ENCODE measurements at regions not wholly inside any gene's neighbourhood (a gene's known extent, or its start where the extent isn't known, plus 50 kb on each side); places are given as distances from the start of the nearest gene placed in this dataset.
A peak's percentile ranks its signal among the peaks of the same experiment; 100 is the strongest.

DNA sequence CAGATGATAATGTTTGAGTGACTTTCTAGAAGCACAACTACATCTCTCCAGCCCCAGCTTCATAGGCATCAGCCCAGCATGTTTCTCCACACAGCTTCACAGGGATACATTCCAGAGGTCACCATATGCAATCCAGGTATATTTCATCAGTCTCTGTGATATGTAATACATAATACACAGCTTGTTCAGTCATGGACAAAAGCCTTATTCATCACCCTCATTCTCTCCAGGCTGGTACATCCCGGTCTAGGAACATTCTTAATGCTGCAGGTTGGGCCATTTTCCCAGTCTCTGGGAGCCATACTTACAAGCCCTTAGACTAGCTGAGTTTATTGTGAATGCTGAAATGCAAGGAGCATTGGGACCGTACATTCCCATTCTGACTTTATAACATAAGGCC, 169.4 kb downstream of the TMEM200A start:
- Mint-ChIP-seq H3K27me3 (ENCODE audit: unreplicated experiment) (peaks cover 2% of the 10 kb centered on the region), H3K4me3 (ENCODE audit: unreplicated experiment) (no peak overlapping the region), H3K36me3 (ENCODE audit: unreplicated experiment) (peaks cover 11% of the 10 kb centered on the region), H3K9me3 (ENCODE audit: unreplicated experiment) (no peaks in the 10 kb centered on the region), H3K4me1 (ENCODE audit: low read depth, unreplicated experiment) (no peaks in the 10 kb centered on the region), H3K27ac (ENCODE audit: unreplicated experiment) (no peak overlapping the region)
- no peak for DNase-seq
- TF ChIP-seq CTCF (IDR thresholded peaks at IDR 0.05; ENCODE audit: partially characterized antibody, unreplicated experiment) = no peak

- H3K4me3 Mint-ChIP-seq (ENCODE audit: unreplicated experiment) = no peak overlapping the region
- H3K27ac Mint-ChIP-seq (ENCODE audit: unreplicated experiment) = no peak overlapping the region
- no peak for DNase-seq
- H3K4me1 Mint-ChIP-seq (ENCODE audit: low read depth, unreplicated experiment) = no peaks in the 10 kb centered on the region
- peaks cover 11% of the 10 kb centered on the region for H3K36me3 Mint-ChIP-seq (ENCODE audit: unreplicated experiment)
- no peak for TF ChIP-seq CTCF (IDR thresholded peaks at IDR 0.05; ENCODE audit: partially characterized antibody, unreplicated experiment)
- peaks cover 3% of the 10 kb centered on the region for H3K9me3 Mint-ChIP-seq (ENCODE audit: unreplicated experiment)
- peaks cover 2% of the 10 kb centered on the region for H3K27me3 Mint-ChIP-seq (ENCODE audit: unreplicated experiment)
Observed at GRCh38 chr6:130537447-130537846, 171.6 kb downstream of the TMEM200A start.

DNA sequence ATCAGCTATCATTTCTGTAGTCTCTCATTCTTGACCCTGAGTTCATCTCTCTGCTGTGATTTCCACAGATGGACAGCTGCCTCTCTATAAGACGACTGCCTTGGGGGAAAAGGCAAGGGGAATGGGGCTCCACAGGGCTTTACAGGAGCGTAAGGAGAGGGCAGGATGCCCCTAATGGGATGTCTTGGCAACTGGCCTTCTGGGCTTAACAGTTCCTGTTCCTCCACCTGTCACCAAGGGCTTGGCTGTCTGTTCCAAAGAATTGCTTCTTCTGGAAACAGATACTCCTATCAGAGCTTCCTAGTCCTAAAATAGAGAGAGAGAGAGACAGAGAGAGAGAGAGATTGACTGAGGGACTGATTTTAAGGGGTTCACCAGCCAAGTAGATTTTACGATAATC, 181.9 kb downstream of the TMEM200A start:
- no peak for DNase-seq
- no peaks in the 10 kb centered on the region for H3K36me3 Mint-ChIP-seq (ENCODE audit: unreplicated experiment)
- H3K27me3 Mint-ChIP-seq (ENCODE audit: unreplicated experiment) = no peaks in the 10 kb centered on the region

DNA sequence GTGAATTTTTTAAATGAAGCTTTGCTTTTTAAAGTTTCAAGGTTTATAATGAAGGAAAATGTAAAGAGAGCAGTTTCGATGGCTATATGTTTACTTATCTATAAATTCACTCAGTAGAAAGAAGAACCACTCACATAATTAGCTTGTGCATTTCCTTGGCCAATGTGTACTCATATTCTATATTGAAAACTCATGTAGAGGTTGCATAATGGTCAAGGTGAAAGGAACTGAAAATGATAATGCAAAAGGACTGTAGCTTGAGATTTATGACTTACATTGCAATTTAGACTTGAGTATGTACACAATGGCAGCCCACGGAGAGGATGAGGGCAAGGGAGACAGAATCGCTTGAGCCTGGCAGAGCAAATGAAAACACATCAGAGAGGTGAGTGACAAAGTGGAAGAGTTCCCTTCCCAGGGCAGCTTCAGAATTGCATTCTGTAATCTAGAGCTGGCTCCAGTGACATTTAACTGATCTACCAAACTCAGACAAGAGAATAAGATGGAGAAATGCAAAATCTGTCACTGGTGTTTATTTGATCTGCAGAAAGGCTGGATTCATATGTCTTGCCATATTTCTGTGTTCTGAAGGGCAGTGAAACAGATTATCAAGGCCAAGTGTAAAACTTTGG, 191.8 kb downstream of the TMEM200A start:
- Mint-ChIP-seq H3K27me3 (ENCODE audit: unreplicated experiment) (no peaks in the 10 kb centered on the region), H3K27ac (ENCODE audit: unreplicated experiment) (no peak overlapping the region), H3K36me3 (ENCODE audit: unreplicated experiment) (no peaks in the 10 kb centered on the region)

More for the DNA sequence above, 181.9 kb downstream of the TMEM200A start:
- no peaks in the 10 kb centered on the region for H3K9me3 Mint-ChIP-seq (ENCODE audit: unreplicated experiment)
- peaks cover 8% of the 10 kb centered on the region for H3K4me1 Mint-ChIP-seq (ENCODE audit: low read depth, unreplicated experiment)
- no peak overlapping the region for H3K27ac Mint-ChIP-seq (ENCODE audit: unreplicated experiment)
- no peak for TF ChIP-seq CTCF (IDR thresholded peaks at IDR 0.05; ENCODE audit: partially characterized antibody, unreplicated experiment)
- peak overlapping the region; percentile 18 for H3K4me3 Mint-ChIP-seq (ENCODE audit: unreplicated experiment)

More for the DNA sequence above, 191.8 kb downstream of the TMEM200A start:
- no peak for TF ChIP-seq CTCF (IDR thresholded peaks at IDR 0.05; ENCODE audit: partially characterized antibody, unreplicated experiment)
- no peak for DNase-seq
- Mint-ChIP-seq H3K4me1 (ENCODE audit: low read depth, unreplicated experiment) (no peaks in the 10 kb centered on the region), H3K4me3 (ENCODE audit: unreplicated experiment) (no peak overlapping the region), H3K9me3 (ENCODE audit: unreplicated experiment) (no peaks in the 10 kb centered on the region)

Data from glutamatergic neuron (in vitro differentiated cells).